ENCODE measurements at regions not wholly inside any gene's neighbourhood (a gene's known extent, or its start where the extent isn't known, plus 50 kb on each side); places are given as distances from the start of the nearest gene placed in this dataset.

DNA sequence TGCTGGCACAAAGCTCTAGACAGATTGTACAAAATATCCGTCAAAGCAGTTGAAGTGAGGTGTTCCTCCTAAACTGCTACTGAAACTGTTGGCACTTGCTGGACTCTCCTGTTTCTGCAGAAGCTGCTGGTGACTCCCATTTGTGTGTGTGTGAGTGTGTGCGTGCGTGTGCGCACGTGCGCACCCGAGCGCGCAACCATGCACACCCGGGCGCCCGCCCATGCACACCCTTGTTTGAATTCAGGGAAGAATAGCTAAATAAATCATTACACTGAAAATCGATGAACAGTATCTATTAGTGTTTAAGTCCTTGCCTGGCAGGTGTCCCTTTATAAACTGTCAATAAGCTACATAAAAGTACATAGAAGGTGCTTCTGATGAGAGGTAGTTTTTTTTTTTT lies 156.4 kb upstream of the B3GALT2 start:
- TF ChIP-seq CTCF (IDR thresholded peaks at IDR 0.05; ENCODE audit: low read length) (no peak), EZH2 (IDR thresholded peaks at IDR 0.05; ENCODE audit: borderline replicate concordance, low read length) (no peak)
